Coronary artery (tissue), 2 donors: ENCODE measurements at regions not wholly inside any gene's neighbourhood (a gene's known extent, or its start where the extent isn't known, plus 50 kb on each side); places are given as distances from the start of the nearest gene placed in this dataset.

Experiments
- DNase-seq: peaks from one replicate; pipeline ENCODE4 v3.0.0-alpha.2; 2017; ENCODE audit warnings: low spot score
- H3K27ac ChIP-seq, 2 donors: fragments of 200-600 bp; sonication (generic); one replicate each; pipeline ENCODE4 v1.5.1; 2016 to 2019
- H3K4me3 ChIP-seq: fragments of 200-600 bp; sonication (generic); 2 replicates; pipeline ENCODE4 v1.5.1; 2016; ENCODE audit warnings: mild to moderate bottlenecking, moderate library complexity
- TF ChIP-seq, protein P1 (sequence below): fragments of 200-600 bp; sonication (generic); IDR thresholded peaks from one replicate; pipeline ENCODE4 v1.5.1; 2019; ENCODE audit warnings: antibody characterized with exemption

DNA sequence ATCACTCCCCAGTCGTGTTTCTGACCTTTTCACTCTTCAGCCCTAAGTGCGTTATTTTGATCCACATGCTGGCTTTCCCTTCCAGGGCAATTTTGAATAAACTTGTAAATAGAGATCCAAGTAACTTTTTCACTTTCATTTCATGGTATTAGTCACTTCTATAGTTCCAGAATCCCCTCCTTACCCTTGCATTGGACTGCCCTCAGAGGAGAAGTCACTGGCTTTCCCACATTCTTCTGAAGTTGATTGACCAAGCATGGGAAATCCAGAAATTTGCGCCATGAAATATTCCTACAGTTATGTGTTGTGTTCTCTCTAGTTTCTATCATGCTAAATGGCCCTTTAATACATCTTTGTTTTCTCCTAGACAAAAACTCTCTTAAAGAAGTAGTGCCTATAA lies 177.3 kb upstream of the GORAB start:
- DNase-seq, result no peak
- peak overlapping the region in 1 of 2 donors; percentile 53 for H3K27ac ChIP-seq
- no peak overlapping the region for H3K4me3 ChIP-seq
- TF ChIP-seq, protein P1, sequence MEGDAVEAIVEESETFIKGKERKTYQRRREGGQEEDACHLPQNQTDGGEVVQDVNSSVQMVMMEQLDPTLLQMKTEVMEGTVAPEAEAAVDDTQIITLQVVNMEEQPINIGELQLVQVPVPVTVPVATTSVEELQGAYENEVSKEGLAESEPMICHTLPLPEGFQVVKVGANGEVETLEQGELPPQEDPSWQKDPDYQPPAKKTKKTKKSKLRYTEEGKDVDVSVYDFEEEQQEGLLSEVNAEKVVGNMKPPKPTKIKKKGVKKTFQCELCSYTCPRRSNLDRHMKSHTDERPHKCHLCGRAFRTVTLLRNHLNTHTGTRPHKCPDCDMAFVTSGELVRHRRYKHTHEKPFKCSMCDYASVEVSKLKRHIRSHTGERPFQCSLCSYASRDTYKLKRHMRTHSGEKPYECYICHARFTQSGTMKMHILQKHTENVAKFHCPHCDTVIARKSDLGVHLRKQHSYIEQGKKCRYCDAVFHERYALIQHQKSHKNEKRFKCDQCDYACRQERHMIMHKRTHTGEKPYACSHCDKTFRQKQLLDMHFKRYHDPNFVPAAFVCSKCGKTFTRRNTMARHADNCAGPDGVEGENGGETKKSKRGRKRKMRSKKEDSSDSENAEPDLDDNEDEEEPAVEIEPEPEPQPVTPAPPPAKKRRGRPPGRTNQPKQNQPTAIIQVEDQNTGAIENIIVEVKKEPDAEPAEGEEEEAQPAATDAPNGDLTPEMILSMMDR, result no peak

DNA sequence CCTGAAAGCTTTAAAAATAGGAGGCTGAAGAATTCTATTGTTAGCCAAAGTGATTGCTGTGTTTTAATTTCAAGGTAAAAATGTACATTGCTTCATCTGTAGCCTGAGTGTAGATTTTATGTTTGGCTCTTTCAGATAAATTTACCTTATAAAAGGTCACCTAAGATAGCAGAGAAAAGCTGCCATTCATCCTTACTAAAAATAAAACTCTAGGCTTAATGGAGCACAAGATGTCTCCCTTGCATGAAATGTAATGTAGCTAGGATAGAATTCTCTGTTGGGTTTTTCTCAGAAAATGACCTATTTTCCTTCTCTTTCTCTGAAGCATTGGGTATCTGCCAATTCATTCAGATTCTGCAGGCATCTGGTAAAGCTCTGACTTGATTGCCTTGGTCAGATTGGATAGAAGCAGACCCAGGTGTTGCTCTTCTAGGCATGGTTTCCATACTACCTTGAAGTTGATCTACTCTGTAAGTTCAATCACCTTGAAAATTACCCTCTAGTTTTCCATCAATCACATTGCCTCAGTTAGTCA lies 176.6 kb upstream of the GORAB start:
- no peak overlapping the region for H3K27ac ChIP-seq
- TF ChIP-seq, protein P1, result no peak
- no peak for DNase-seq
- no peak overlapping the region for H3K4me3 ChIP-seq

DNA sequence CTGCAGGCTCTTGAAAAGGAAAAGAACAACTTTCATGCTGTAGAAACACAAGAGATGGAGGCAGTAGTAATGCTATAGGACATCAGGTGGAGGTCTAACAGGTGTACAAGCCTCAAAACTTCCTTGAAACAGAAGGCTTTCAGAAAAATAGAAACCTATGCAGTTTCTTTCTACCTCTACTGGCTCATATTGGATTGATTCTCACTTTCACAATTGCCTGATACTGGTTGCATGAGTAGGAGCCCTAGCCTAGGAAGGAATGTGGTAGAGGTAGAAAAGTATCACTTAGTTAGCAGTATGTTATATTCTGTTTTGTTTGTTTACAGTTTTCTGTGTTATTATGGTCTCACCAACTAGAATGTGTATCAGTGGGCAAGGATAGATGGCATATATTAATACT lies 175.4 kb upstream of the GORAB start:
- TF ChIP-seq, protein P1, result no peak
- Histone ChIP-seq H3K27ac (no peak overlapping the region), H3K4me3 (no peak overlapping the region)
- no peak for DNase-seq

DNA sequence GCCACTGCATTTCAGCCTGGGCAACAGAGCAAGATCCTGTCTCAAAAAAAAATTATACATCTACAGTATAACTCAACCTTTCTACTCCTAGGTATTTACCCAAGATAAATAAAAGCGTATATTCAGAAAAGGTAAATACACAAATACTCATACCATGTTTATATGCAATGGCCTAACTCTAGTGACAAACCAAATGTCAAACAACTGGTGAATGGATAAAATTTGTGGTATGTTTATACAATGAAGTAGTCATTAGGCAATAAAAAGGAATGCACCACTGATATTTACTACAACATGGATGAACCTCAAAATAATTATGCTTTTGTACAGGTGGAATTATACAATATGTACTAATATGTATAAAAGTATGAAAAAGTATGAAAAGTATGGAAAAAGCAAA lies 174.2 kb upstream of the GORAB start:
- TF ChIP-seq, protein P1, result no peak
- DNase-seq, result no peak
- Histone ChIP-seq H3K27ac (no peak overlapping the region), H3K4me3 (no peak overlapping the region)

DNA sequence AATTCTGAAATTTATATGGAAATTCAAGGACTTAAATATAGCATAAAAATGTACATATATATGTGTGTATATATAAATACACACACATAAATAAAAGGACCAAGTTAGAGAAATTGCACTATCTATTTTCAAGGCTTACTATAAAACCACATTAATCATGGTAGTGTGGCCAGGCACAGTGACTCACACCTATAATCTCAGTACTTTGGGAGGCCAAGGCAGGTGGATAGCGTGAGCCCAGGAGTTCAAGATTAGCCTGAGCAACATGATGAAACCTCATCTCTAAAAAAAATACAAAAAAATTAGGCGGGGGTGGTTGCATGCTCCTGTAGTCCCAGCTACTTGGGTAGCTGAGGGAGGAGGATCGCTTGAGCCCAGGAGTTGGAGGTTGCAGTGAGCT lies 171.4 kb upstream of the GORAB start:
- no peak for DNase-seq
- Histone ChIP-seq H3K4me3 (no peak overlapping the region), H3K27ac (no peak overlapping the region)
- TF ChIP-seq, protein P1, result no peak

DNA sequence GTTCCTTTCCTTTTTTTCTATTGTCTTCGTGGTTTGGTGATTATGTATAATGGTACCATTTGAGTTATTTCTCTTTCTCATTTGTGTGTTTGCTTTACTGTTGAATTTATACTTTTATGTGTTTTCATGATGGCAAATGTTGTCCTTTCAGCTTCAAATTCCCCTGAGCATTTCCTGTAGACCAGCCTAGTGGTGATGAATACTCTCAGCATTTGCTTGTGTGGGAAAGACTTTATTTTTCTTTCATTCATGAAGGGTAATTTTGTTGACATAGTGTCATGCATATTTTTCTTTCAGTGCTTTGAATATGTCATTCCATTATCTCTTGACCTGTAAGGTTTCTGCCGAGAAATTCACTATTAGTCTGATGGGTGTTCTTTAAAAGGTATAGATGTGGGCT lies 166.6 kb upstream of the GORAB start:
- DNase-seq, result no peak
- Histone ChIP-seq H3K4me3 (no peak overlapping the region), H3K27ac (no peak overlapping the region)
- TF ChIP-seq, protein P1, result no peak

DNA sequence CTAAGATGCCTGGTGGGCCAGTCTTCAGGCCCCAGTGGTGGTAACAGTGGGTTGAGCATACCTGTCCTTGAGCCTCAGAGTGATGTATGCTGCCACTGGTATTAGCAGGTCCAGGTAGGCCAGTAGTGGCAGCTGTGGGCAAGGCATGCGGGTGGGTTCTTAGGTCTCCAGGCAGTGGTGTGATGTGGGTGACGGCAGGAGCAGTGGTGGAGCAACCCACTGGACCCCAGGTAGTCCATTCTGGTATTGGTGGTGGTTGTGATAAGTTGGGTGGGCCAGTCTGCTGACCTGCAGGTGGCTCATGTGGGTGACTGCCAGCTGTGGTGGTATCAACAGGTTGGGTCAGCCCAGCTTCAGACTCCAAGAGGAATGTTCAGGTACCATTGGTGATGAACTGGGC lies 165.0 kb upstream of the GORAB start:
- DNase-seq, result no peak
- H3K4me3 ChIP-seq, result no peak overlapping the region
- TF ChIP-seq, protein P1, result no peak
- H3K27ac ChIP-seq, result no peak overlapping the region
